Natural killer cell (primary cell): ENCODE measurements at regions not wholly inside any gene's neighbourhood (a gene's known extent, or its start where the extent isn't known, plus 50 kb on each side); places are given as distances from the start of the nearest gene placed in this dataset.

Source experiments
- ATAC-seq, 3 donors: fragments of 150-1000 bp in 2 of 3; fragments of 200-7000 bp in 1 of 3; cut with Tn5 transposase; 1 replicate in 1 of 3; 2 replicates in 2 of 3; pipeline ENCODE4 v1.10.0; 2021; ENCODE audit warnings: mild to moderate bottlenecking in 2 of 3, moderate library complexity in 2 of 3
- DNase-seq, 2 donors: peaks; one replicate each; pipeline versions ENCODE4 v3.0.0 to v3.0.0-alpha.2; 2013 to 2021; ENCODE audit warnings: mixed read lengths in 1 of 2
- H3K27ac ChIP-seq: one replicate; pipeline ENCODE4 v1.5.1; 2013; ENCODE audit warnings: mild to moderate bottlenecking, low read length
- H3K27me3 ChIP-seq: one replicate; pipeline ENCODE4 v1.6.1; 2013; ENCODE audit warnings: low read length; ENCODE audit not compliant: control insufficient read depth, insufficient read depth
- H3K36me3 ChIP-seq: one replicate; pipeline ENCODE4 v1.6.1; 2013; ENCODE audit warnings: low read length; ENCODE audit not compliant: control insufficient read depth, insufficient read depth
- H3K4me1 ChIP-seq: one replicate; pipeline ENCODE4 v1.6.1; 2013; ENCODE audit warnings: low read length; ENCODE audit not compliant: control insufficient read depth, insufficient read depth
- H3K4me3 ChIP-seq: one replicate; pipeline ENCODE4 v1.5.1; 2013; ENCODE audit warnings: low read length
- H3K9me3 ChIP-seq: one replicate; pipeline ENCODE4 v1.6.1; 2013; ENCODE audit warnings: low read length; ENCODE audit not compliant: control insufficient read depth, insufficient read depth
- H3K27ac Mint-ChIP-seq, 2 donors: one replicate each; pipeline ENCODE4 v1.8.0; 2022; ENCODE audit warnings: mild to moderate bottlenecking in 2 of 2, mixed read lengths in 2 of 2, moderate library complexity in 1 of 2
- H3K27me3 Mint-ChIP-seq, 2 donors: one replicate each; pipeline ENCODE4 v1.8.0; 2022; ENCODE audit warnings: low read depth in 2 of 2, mixed read lengths in 2 of 2
- H3K36me3 Mint-ChIP-seq: one replicate; pipeline ENCODE4 v1.8.0; 2022; ENCODE audit warnings: mixed read lengths
- H3K4me1 Mint-ChIP-seq, 2 donors: one replicate each; pipeline ENCODE4 v1.8.0; 2022; ENCODE audit warnings: mixed read lengths in 2 of 2
- H3K4me3 Mint-ChIP-seq: one replicate; pipeline ENCODE4 v1.8.0; 2022; ENCODE audit warnings: mild to moderate bottlenecking, moderate library complexity, mixed read lengths
- H3K9me3 Mint-ChIP-seq, 2 donors: one replicate each; pipeline ENCODE4 v1.8.0; 2022; ENCODE audit warnings: mixed read lengths in 2 of 2
- WGBS: methylation state at CpG from one replicate; pipeline ENCODE4 v1.1.7; 2013; ENCODE audit warnings: missing lambda C conversion rate; ENCODE audit not compliant: insufficient coverage; 5-methylcytosine and 5-hydroxymethylcytosine counted together
- intact Hi-C: fragments of 100-400 bp; cut with micrococcal nuclease; formaldehyde crosslinking; loops from one replicate; pipeline ENCODE4 v1.14.2; 2022
- TF ChIP-seq, protein P1 (sequence below): fragments of 200-600 bp; IDR thresholded peaks from one replicate; pipeline ENCODE4 v1.8.0; 2022; ENCODE audit warnings: antibody characterized with exemption

DNA sequence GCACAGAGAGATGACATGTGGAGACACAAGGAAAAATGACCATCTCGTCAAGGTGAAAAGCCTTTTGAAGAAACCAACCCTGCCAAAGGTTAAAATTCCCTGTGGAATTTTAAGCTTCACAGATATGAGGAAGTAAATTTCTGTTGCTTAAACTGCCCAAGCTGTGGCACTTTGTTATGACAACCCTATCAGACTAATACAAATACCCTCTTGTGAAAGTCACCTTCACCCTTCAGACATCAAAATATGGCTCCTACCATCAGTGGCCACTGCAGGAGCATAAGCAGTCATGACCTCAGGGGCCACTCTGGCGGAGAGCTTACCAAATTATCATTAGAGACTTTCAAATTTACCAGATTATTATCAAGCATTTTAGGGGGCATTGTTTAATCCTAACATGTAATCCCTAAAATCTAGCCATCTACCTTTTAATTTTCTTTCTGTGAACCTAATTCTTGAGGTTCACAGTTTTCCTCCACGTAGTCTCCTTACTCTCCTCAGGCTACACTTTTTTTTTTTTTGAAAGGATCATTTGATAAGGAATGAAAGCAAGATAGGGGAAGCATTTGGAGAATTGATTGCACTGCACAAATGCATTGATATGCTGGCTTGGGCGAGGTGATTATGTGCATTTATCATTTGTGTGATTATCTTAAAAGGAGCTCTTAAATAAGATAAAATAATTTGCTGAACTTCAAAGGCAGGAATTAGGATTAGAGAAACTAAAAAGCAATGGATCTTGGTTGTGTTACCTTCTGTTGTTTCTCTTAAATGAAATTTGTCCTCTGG is 90.3 kb downstream of the TMEM168 start:
- 69% methylated on average over 3 of the region's 4 CpGs for WGBS
- Mint-ChIP-seq H3K36me3 (no peaks in the 10 kb centered on the region), H3K27me3 (peaks cover 0 to 38% of the 10 kb centered on the region in 2 donors), H3K9me3 (peaks cover 0 to 2% of the 10 kb centered on the region in 2 donors), H3K4me1 (no peaks in the 10 kb centered on the region), H3K4me3 (no peak overlapping the region), H3K27ac (no peak overlapping the region)
- TF ChIP-seq, protein P1, sequence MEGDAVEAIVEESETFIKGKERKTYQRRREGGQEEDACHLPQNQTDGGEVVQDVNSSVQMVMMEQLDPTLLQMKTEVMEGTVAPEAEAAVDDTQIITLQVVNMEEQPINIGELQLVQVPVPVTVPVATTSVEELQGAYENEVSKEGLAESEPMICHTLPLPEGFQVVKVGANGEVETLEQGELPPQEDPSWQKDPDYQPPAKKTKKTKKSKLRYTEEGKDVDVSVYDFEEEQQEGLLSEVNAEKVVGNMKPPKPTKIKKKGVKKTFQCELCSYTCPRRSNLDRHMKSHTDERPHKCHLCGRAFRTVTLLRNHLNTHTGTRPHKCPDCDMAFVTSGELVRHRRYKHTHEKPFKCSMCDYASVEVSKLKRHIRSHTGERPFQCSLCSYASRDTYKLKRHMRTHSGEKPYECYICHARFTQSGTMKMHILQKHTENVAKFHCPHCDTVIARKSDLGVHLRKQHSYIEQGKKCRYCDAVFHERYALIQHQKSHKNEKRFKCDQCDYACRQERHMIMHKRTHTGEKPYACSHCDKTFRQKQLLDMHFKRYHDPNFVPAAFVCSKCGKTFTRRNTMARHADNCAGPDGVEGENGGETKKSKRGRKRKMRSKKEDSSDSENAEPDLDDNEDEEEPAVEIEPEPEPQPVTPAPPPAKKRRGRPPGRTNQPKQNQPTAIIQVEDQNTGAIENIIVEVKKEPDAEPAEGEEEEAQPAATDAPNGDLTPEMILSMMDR = no peak
- intact Hi-C loops = loop anchor here (5.0 kb wide), 1 partner anchor 598 kb away; no protein-coding TSS in a partner anchor
- no peaks in the 10 kb centered on the region for H3K27me3 ChIP-seq
- no peaks in the 10 kb centered on the region for H3K9me3 ChIP-seq
- no peaks in the 10 kb centered on the region for H3K36me3 ChIP-seq
- ATAC-seq (no peak), DNase-seq (no peak)
- no peak overlapping the region for H3K27ac ChIP-seq
- no peaks in the 10 kb centered on the region for H3K4me1 ChIP-seq
- no peak overlapping the region for H3K4me3 ChIP-seq

DNA sequence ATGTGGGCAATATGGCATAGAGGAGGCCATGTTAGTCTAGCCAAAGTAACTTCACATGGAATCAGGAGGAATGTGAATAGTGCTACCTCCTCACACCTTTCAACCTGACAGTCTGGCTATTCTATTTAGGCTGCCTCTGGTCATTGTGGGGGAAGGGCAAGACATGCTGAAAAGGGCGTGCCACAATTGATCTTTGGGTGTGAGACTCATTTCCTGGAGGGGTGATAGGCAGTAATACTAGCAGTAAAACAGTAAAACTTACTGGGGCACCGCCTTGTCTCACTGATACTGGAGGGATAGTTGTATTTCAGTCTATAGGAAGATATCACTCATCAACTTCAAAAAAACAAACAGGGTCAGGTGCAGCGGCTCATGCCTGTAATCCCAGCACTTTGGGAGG is 88.7 kb downstream of the TMEM168 start:
- intact Hi-C loops = loop anchor here (5.0 kb wide), 1 partner anchor 599 kb away; no protein-coding TSS in a partner anchor
- no peak overlapping the region for H3K27ac Mint-ChIP-seq
- H3K9me3 Mint-ChIP-seq = no peaks in the 10 kb centered on the region

DNA sequence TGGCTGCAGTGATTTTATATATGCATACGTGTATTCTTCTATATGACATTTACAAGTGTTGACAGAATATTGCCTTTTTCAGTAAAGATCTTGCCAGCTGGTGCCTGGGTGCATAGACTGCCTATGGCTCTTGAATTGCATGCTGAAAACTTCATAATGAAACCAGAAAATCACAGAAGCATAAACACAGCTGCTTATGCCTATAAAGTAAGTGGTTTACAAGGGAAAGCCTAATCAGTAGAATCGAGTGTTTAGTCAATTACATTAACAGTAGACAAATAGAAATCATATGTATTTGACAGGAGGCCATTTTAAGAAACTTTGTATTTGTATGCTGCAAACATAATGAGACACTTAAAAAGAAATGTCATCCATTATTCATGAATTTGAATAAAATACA is 82.5 kb downstream of the TMEM168 start:
- Histone ChIP-seq H3K4me3 (no peak overlapping the region), H3K27ac (no peak overlapping the region), H3K27me3 (no peaks in the 10 kb centered on the region), H3K4me1 (no peaks in the 10 kb centered on the region), H3K36me3 (no peaks in the 10 kb centered on the region), H3K9me3 (no peaks in the 10 kb centered on the region)
- DNase-seq (no peak), ATAC-seq (no peak)
- Mint-ChIP-seq H3K27ac (no peak overlapping the region), H3K4me1 (no peaks in the 10 kb centered on the region), H3K4me3 (no peak overlapping the region), H3K36me3 (no peaks in the 10 kb centered on the region), H3K27me3 (peaks cover 0 to 37% of the 10 kb centered on the region in 2 donors), H3K9me3 (no peaks in the 10 kb centered on the region)
- WGBS = no CpG with 5 or more reads among the region's 2 CpGs
- TF ChIP-seq, protein P1 = no peak
- intact Hi-C loops = no loop called here

More for the DNA sequence above, 88.7 kb downstream of the TMEM168 start:
- Histone ChIP-seq H3K4me3 (no peak overlapping the region), H3K27ac (no peak overlapping the region), H3K36me3 (no peaks in the 10 kb centered on the region), H3K4me1 (no peaks in the 10 kb centered on the region), H3K27me3 (no peaks in the 10 kb centered on the region), H3K9me3 (no peaks in the 10 kb centered on the region)
- Mint-ChIP-seq H3K27me3 (peaks cover 0 to 37% of the 10 kb centered on the region in 2 donors), H3K4me3 (no peak overlapping the region), H3K36me3 (no peaks in the 10 kb centered on the region), H3K4me1 (no peaks in the 10 kb centered on the region)
- ATAC-seq (no peak), DNase-seq (no peak)
- 44% methylated on average over 2 of the region's 3 CpGs for WGBS
- TF ChIP-seq, protein P1 = no peak

DNA sequence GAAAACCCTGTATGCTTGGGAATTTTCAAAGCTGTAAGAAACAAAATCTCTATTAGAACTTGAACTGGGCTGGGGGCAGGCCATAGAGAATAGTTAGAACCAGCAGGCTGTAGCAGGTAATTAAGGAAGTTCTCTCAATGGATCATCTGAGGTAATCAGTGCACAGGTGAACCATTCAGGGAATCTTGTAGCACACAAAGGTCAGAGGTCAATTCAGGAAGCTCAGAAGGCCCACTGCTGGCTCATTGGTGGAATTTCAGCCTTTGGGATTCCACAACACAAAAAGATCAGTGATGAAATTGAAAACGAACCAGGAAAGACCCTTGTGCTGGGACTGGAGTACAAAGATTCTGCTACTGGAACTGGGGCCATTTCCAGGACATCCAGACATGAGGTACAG is 82.0 kb downstream of the TMEM168 start:
- Mint-ChIP-seq H3K9me3 (no peaks in the 10 kb centered on the region), H3K27me3 (peaks cover 0 to 32% of the 10 kb centered on the region in 2 donors)

More for the DNA sequence above, 82.0 kb downstream of the TMEM168 start:
- no peak overlapping the region for H3K4me3 ChIP-seq
- ATAC-seq = no peak
- no peaks in the 10 kb centered on the region for H3K36me3 ChIP-seq
- no peaks in the 10 kb centered on the region for H3K9me3 ChIP-seq
- H3K4me3 Mint-ChIP-seq = no peak overlapping the region
- no peak overlapping the region for H3K27ac ChIP-seq
- H3K36me3 Mint-ChIP-seq = no peaks in the 10 kb centered on the region
- no peaks in the 10 kb centered on the region for H3K27me3 ChIP-seq
- H3K4me1 ChIP-seq = no peaks in the 10 kb centered on the region
- no peak for DNase-seq
- no peaks in the 10 kb centered on the region for H3K4me1 Mint-ChIP-seq
- intact Hi-C loops = no loop called here
- TF ChIP-seq, protein P1 = no peak
- 55% methylated on average over 1 of the region's 1 CpG for WGBS
- H3K27ac Mint-ChIP-seq = no peak overlapping the region
